HepG2 (cell line): ENCODE measurements at regions not wholly inside any gene's neighbourhood (a gene's known extent, or its start where the extent isn't known, plus 50 kb on each side); places are given as distances from the start of the nearest gene placed in this dataset.

ENCODE experiments used
- ATAC-seq: fragments of 200-7000 bp; cut with Tn5 transposase; 3 replicates; pipeline ENCODE4 v1.9.1; 2020; ENCODE audit warnings: mild to moderate bottlenecking, moderate library complexity
- BruUV-seq: library from RNA; stranded (reverse); fragments of 400-500 nt; replicated peaks from 2 replicates; lab custom pipeline; 2021; lab: Mats Ljungman, UMichigan
- CTCF ChIA-PET: fragments of 300-600 bp; formaldehyde crosslinking; extraction: SDS; loops from one replicate; lab custom pipeline; 2021; ENCODE audit warnings: low total read pairs, inconsistent platforms, low intra/inter-chr PET ratio; lab: Yijun Ruan, JAX
- POLR2A ChIA-PET: fragments of 350-600 bp; sonication (Branson Sonifier 250); formaldehyde crosslinking; loops from one replicate; lab custom pipeline; 2020; ENCODE audit warnings: antibody characterized with exemption, inconsistent platforms; lab: Yijun Ruan, JAX
- DNase-seq: peaks from one replicate; pipeline ENCODE4 v3.0.0-alpha.2; 2015; ENCODE audit warnings: low spot score
- FAIRE-seq: peaks from 3 replicates; lab custom pipeline; 2011; peaks lifted over from hg19 to GRCh38; lab: Jason Lieb, UNC
- H2AFZ ChIP-seq: one replicate; pipeline ENCODE4 v1.6.1; 2011; ENCODE audit warnings: low read length, inconsistent platforms
- H3K27ac ChIP-seq: fragments of 300-600 bp; 3 replicates; pipeline ENCODE4 v1.8.0; 2011; ENCODE audit warnings: mixed run types, mild to moderate bottlenecking, mixed read lengths, low read length, inconsistent platforms; ENCODE audit not compliant: insufficient read depth; ENCODE audit errors: extremely low read length
- H3K27me3 ChIP-seq, 2 experiments: fragments of 200-600 bp in 1 of 2; 2 replicates in 1 of 2; 3 replicates in 1 of 2; pipeline versions ENCODE4 v1.6.0 to v1.8.0; 2011; ENCODE audit warnings: low read length in 2 of 2, mild to moderate bottlenecking in 2 of 2, moderate library complexity in 2 of 2, inconsistent platforms in 1 of 2; ENCODE audit not compliant: insufficient read depth in 2 of 2, control insufficient read depth in 1 of 2
- H3K36me3 ChIP-seq, 2 experiments: fragments of 200-600 bp in 1 of 2; replicated peaks in 1 of 2; 2 replicates in 1 of 2; 3 replicates in 1 of 2; pipeline versions ENCODE4 v1.5.1 to v1.8.0; 2011; ENCODE audit warnings: low read length in 2 of 2, inconsistent platforms in 1 of 2; ENCODE audit not compliant: insufficient read depth in 2 of 2, control insufficient read depth in 1 of 2
- H3K4me1 ChIP-seq: 2 replicates; pipeline ENCODE4 v1.5.1; 2012; ENCODE audit warnings: low read length, inconsistent platforms; ENCODE audit not compliant: insufficient read depth
- H3K4me2 ChIP-seq: 2 replicates; pipeline ENCODE4 v1.6.0; 2011; ENCODE audit warnings: low read depth, low read length, inconsistent platforms
- H3K4me3 ChIP-seq, 3 experiments: fragments of 200-600 bp in 1 of 3; sonication (generic), shearing (Covaris generic) in 1 of 3; replicated peaks in 1 of 3; 2 replicates each; pipeline ENCODE4 v1.5.1; 2011 to 2016; ENCODE audit warnings: low read length in 3 of 3, inconsistent platforms in 2 of 3, low read depth in 2 of 3, mild to moderate bottlenecking in 2 of 3, control low read depth in 1 of 3, mixed read lengths in 1 of 3; ENCODE audit not compliant: insufficient read depth in 1 of 3
- H3K79me2 ChIP-seq: one replicate; pipeline ENCODE4 v1.6.1; 2011; ENCODE audit warnings: low read length, inconsistent platforms; ENCODE audit not compliant: insufficient read depth
- H3K9ac ChIP-seq: 2 replicates; pipeline ENCODE4 v1.6.0; 2011; ENCODE audit warnings: mild to moderate bottlenecking, low read depth, low read length, inconsistent platforms; ENCODE audit not compliant: insufficient read depth
- H3K9me3 ChIP-seq: 2 replicates; pipeline ENCODE4 v1.5.1; 2012; ENCODE audit warnings: mild to moderate bottlenecking, low read length
- H4K20me1 ChIP-seq: 2 replicates; pipeline ENCODE4 v1.6.0; 2011; ENCODE audit warnings: inconsistent platforms, mild to moderate bottlenecking, low read length, moderate library complexity; ENCODE audit not compliant: insufficient read depth
- AFF4 ChIP-seq: sonication (generic); formaldehyde crosslinking; IDR thresholded peaks from 2 replicates; pipeline ENCODE4 v1.4.0; 2020; ENCODE audit warnings: missing genetic modification reagents
- ATF7 ChIP-seq, 2 experiments: fragments of 450-650 bp in 1 of 2; sonication (generic) in 1 of 2; formaldehyde crosslinking in 1 of 2; IDR thresholded peaks; 2 replicates each; pipeline versions ENCODE4 v1.4.0 to v1.6.1; 2016 to 2020; ENCODE audit warnings: antibody characterized with exemption in 1 of 2, mild to moderate bottlenecking in 1 of 2, missing genetic modification reagents in 1 of 2
- CEBPZ ChIP-seq: IDR thresholded peaks from 2 replicates; pipeline ENCODE4 v1.6.1; 2012; ENCODE audit warnings: low read length, improper control_type of control experiment
- DBP ChIP-seq: sonication (generic); formaldehyde crosslinking; IDR thresholded peaks from 2 replicates; pipeline ENCODE4 v1.4.0; 2020; ENCODE audit warnings: missing genetic modification reagents; ENCODE audit errors: not compliant biosample characterization
- FIP1L1 ChIP-seq: fragments of 200-400 bp; formaldehyde crosslinking; IDR thresholded peaks from 2 replicates; pipeline ENCODE4 v1.6.1; 2018; ENCODE audit warnings: low read depth, mild to moderate bottlenecking, low read length, moderate library complexity, borderline replicate concordance; ENCODE audit not compliant: insufficient read depth
- KLF13 ChIP-seq: sonication (generic); formaldehyde crosslinking; IDR thresholded peaks from 2 replicates; pipeline ENCODE4 v1.4.0; 2020; ENCODE audit warnings: mild to moderate bottlenecking, missing genetic modification reagents
- NCOA1 ChIP-seq: sonication (generic); formaldehyde crosslinking; IDR thresholded peaks from 2 replicates; pipeline ENCODE4 v1.9.0; 2021; ENCODE audit warnings: missing genetic modification reagents
- NFRKB ChIP-seq: fragments of 450-650 bp; IDR thresholded peaks from 2 replicates; pipeline ENCODE4 v1.6.1; 2017
- NPAS2 ChIP-seq: sonication (generic); formaldehyde crosslinking; IDR thresholded peaks from 2 replicates; pipeline ENCODE4 v1.8.0; 2022; ENCODE audit warnings: mild to moderate bottlenecking, missing genetic modification reagents, borderline replicate concordance
- NR1H2 ChIP-seq: sonication (generic); formaldehyde crosslinking; IDR thresholded peaks from 2 replicates; pipeline ENCODE4 v1.8.1; 2022; ENCODE audit warnings: low read depth, missing genetic modification reagents, borderline replicate concordance
- NR2F2 ChIP-seq: IDR thresholded peaks from 2 replicates; pipeline ENCODE4 v1.6.1; 2012; ENCODE audit warnings: low read depth, inconsistent platforms, borderline replicate concordance
- RBM39 ChIP-seq: fragments of 200-400 bp; formaldehyde crosslinking; IDR thresholded peaks from one replicate; pipeline ENCODE4 v1.6.1; 2018; ENCODE audit warnings: antibody characterized with exemption, mild to moderate bottlenecking, low read depth, low read length; ENCODE audit not compliant: poor library complexity, severe bottlenecking
- SOX13 ChIP-seq, 3 experiments: fragments of 450-650 bp in 1 of 3; sonication (generic) in 1 of 3; formaldehyde crosslinking in 1 of 3; IDR thresholded peaks in 2 of 3; conservative IDR thresholded peaks in 1 of 3; 2 replicates each; pipeline versions ENCODE4 v1.5.0 to v1.6.1; 2016 to 2020; ENCODE audit warnings: antibody characterized with exemption in 1 of 3, mild to moderate bottlenecking in 1 of 3, missing compliant biosample characterization in 1 of 3, missing genetic modification reagents in 1 of 3, moderate library complexity in 1 of 3
- ZNF781 ChIP-seq: sonication (generic); formaldehyde crosslinking; IDR thresholded peaks from 2 replicates; pipeline ENCODE4 v1.5.1; 2020; ENCODE audit warnings: borderline replicate concordance, mild to moderate bottlenecking, missing genetic modification reagents; ENCODE audit errors: not compliant biosample characterization
- WGBS: methylation state at CpG from one replicate; pipeline ENCODE4 v1.1.6; 2017; ENCODE audit warnings: low lambda C conversion rate; 5-methylcytosine and 5-hydroxymethylcytosine counted together
- in situ Hi-C: cut with HindIII; loops from 2 replicates; pipeline ENCODE4 v1.10.0; 2017; ENCODE audit warnings: low pct_unique_long_range_greater_than_20kb; ENCODE audit not compliant: extremely low pct_ligation_motif_present
- intact Hi-C: fragments of 100-400 bp; cut with micrococcal nuclease; formaldehyde crosslinking; loops from one replicate; pipeline ENCODE4 v1.10.0; 2022; ENCODE audit not compliant: unreplicated experiment

- FAIRE-seq (no peak), ATAC-seq (no peak), DNase-seq (no peak)
- Histone ChIP-seq H3K27me3 (no peaks in the 10 kb centered on the region), H4K20me1 (no peaks in the 10 kb centered on the region), H3K27ac (no peak overlapping the region), H3K4me2 (no peak overlapping the region), H3K36me3 (no peaks in the 10 kb centered on the region), H3K4me1 (no peaks in the 10 kb centered on the region), H2AFZ (no peak overlapping the region), H3K9me3 (no peaks in the 10 kb centered on the region), H3K9ac (no peak overlapping the region), H3K79me2 (no peaks in the 10 kb centered on the region), H3K4me3 (no peak overlapping the region)
- intact Hi-C loops (no loop called here), in situ Hi-C loops (no loop called here)
- WGBS: 2% methylated on average over 4 of the region's 4 CpGs
- ChIA-PET POLR2A (no interaction called here), CTCF (no interaction called here)
- BruUV-seq: no TSS peak
- TF ChIP-seq SOX13 (IDR thresholded peaks at IDR 0.05) (no peak), SOX13 (CRISPR knock-in tag; conservative IDR thresholded peaks at IDR 0.05 in 1 of 2, IDR thresholded peaks at IDR 0.05 in 1 of 2) (no peak), NR1H2 (CRISPR knock-in tag) (no peak), NFRKB (no peak), NPAS2 (CRISPR knock-in tag) (no peak), NR2F2 (no peak), ZNF781 (CRISPR knock-in tag) (no peak), CEBPZ (no peak), FIP1L1 (no peak), KLF13 (no peak), RBM39 (no peak), AFF4 (CRISPR knock-in tag) (no peak), DBP (CRISPR knock-in tag) (no peak), NCOA1 (CRISPR knock-in tag) (no peak), ATF7 (IDR thresholded peaks at IDR 0.05) (no peak), ATF7 (CRISPR knock-in tag; IDR thresholded peaks at IDR 0.05) (no peak)
These were observed 542.1 kb downstream of the XYLT1 start for GRCh38 chr16:16928532-16929109.
